ENCODE measurements at regions not wholly inside any gene's neighbourhood (a gene's known extent, or its start where the extent isn't known, plus 50 kb on each side); places are given as distances from the start of the nearest gene placed in this dataset.
"Not testable (repeated sequence)": the region's sequence is repeated elsewhere in the genome, so short reads cannot be mapped to it uniquely, and the experiment has no call there.

- no peak for DNase-seq
Observed at GRCh38 chr1:234896477-234897389, 231.9 kb downstream of the TOMM20 start.

DNA sequence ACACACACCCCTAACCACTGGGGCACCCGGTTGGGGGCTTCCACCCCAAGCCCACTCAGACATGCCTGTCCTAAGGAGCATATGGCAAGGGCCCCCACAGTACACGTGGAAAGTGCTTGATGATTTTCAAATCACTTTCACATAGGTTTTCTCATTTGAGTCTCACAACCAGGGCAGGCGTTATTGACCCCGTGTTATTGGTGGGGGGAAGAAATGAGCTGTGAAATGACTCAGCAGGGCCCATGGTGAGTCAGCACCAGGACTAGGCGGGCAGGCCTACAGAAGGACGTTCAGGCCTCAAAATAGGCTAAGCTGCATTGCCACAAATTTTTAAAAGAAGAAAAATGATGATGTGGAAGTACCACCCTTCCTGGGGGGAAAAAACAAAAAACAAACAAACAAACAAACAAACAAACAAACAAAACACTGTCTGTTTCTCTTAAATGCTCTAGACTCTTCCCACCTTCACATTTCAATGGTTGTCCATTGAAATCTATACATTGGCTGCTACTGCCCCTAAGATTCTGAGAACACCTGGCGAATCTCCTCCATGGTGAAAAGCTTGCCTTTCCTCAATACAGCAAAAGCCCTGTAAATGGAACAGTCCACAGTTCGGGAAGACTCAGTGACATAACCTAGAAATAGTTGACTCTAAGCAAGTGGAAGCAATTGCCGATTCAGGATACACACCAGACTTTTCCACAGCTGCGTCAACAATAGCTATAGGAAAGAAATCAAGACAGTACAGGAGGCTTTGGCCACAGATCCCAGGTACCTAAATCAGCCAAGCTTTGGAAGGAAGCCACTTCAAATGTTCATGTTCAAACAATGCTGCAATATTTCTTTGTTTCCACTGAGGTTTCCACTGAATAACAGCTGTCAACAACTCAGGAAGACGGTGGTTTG is 234.7 kb downstream of the TOMM20 start:
- DNase-seq = no peak

GRCh38 chr1:234893359-234893724 is 235.3 kb downstream of the TOMM20 start:
- no peak for DNase-seq

DNA sequence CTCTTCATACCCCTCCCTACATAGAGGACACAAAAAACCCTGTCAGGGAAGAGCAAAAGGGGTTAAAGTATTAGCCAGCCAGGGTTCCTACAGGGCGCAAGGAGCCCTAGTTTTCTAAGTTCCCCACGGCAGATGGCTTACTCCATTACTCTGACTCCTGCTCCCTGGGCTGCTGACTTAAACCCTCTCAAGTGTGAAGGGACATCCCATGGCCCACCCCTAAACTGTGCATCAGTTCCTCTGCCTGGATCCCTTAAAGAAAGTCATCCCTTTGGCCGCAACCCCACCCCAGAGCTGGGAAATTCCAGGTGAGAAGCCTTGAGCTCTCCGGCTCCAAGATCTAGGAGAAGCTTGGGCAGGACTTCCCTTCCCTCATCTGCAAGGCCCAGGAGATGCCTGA is 236.0 kb downstream of the TOMM20 start:
- no peak for DNase-seq

DNA sequence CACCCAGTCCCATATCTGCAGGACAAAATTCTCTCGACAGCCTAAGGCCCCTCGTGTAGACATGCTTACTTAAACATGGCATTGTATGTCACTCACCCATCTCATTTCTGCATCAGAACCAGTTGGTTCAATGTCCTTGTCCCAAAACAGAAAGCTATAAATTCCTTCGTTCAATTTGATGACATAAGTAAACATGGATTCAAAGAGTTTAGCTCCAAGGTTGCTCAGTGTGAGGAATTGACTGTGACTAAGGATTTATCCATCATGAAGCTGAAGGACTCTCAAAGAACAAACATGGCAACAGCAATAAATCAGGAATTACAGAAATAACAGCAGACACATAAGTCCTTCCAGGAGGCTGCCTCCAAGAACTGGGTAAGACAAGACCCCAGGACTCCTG is 237.2 kb downstream of the TOMM20 start:
- DNase-seq = no peak

GRCh38 chr1:234889643-234890042 is 239.0 kb downstream of the TOMM20 start:
- DNase-seq = no peak

- not testable (repeated sequence) for DNase-seq
Observed at GRCh38 chr1:234888247-234888646, 240.4 kb downstream of the TOMM20 start.

- DNase-seq = peak; percentile 23
Observed at GRCh38 chr1:234887016-234887900, 241.4 kb downstream of the TOMM20 start.

DNA sequence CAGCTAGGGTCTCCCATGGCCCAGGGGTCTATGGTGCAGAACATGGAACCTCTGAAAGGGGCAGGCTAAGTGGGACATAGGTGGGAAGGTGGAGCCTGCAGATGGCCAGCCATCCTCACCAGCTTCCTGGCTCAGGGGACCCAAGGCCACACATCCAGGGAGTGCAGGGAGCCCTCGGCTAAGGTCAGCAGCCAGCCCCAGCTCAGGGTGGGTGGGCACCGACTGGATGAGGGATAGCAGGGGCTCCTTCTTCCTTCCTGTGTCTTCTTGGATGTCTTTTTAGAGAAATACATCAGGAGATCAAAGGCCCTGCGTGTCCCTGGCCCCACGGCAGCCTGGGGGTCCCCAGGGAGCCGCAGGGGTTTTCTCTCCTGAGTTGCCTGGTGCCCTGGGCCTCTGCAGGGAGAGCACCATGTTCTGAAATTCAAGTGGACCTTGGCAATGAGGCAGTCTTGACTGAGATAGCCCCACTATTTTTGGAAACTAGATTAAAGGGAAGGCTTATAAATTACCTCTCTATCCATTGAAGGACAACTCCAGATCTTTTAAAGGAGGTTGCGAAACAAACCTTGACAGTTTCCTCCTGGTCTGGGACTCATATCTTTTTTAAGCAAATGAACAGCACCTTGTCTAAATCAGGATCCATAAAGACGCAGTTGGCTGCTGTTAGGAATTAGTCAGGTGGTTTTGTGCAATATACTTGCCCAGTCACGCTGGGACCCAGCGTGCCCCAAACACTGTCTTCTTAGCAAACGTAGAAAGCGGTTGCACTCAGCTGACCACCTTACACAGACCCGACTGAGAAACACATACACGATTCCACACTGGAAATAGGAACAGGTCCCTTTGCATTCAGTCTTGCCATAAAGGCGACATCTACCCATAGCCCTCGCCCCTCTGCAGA is 242.3 kb downstream of the TOMM20 start:
- no peak for DNase-seq

- DNase-seq = no peak
Observed at GRCh38 chr1:234885601-234886000, 243.0 kb downstream of the TOMM20 start.

DNA sequence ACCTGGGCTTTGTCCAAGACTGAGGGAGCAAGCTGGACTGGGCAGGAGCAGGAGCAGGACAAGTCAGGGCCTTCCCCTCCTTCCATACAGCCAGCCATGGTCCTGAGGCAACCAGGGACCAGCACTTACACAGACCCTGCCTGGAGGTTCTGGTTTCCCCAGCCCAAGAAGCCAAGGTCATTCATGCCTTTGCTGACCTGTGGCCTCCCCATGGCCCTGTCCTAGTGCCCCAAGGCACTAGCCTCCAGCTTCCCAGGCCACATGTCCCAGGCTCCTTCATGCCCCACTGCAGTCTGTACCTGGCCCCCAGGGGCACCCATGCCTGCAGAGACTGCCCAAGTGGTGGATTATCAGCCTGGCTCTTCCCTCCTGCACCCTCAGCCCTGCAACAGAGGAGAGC is 243.9 kb downstream of the TOMM20 start:
- no peak for DNase-seq

GRCh38 chr1:234884006-234884405 is 244.6 kb downstream of the TOMM20 start:
- no peak for DNase-seq

DNA sequence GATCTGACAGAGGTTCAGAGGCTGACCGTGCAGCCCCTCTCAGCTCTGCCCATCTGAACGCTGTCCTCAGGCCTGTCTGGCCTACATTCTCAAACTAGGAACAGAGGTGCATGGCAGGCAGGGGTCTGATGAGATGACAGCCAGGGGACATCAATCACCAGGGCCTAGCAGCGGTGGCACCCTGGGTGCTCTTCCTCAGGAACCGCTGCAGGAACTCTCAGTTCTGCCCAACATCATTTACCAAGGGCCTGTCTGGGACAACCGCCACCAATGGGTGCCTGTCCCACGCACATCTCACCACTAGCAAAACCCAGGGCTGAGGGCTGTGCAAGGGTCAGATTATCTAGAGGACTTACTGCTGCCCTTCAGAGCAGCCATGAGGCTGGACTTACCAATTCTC is 245.7 kb downstream of the TOMM20 start:
- no peak for DNase-seq

DNA sequence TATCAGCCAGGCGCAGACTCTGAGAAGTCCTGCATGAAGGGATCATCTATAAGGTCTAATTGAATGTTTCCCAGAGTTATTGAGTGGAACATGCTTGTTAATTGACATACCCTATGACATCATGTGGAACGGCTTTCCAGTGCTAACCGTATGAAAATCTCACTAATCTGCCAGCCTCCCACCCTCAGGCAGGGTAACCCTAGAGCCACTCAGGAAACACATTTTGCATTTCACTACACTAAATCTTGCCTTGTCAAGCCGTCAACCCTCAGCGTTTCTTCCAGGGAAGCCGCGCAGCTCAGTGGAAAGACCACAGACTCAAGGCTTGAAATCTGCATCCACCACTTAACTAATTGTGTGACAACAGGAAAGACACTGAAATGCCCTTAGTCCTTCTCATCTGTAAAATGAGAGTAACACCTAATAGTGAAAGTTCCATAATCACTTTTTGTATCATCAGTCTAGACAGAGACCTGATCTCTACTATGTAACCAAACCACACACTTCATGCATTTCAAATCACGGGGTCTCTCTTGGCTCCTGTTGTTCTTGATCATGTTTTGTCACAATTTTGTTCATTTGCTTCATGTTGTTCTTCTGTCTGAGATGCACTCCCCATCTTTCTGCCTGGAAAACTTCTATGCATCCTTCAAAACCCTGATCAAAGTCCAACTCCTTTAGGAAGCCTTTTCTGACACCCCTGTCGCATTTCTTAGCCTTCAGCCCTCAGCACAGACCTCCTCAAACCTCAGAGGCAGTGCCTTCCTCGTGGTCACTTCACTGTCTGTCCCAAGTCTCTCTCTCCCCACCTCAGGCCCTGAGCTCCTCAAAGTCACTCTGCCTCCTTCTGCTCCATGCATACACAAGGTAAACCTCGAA is 246.5 kb downstream of the TOMM20 start:
- no peak for DNase-seq

DNA sequence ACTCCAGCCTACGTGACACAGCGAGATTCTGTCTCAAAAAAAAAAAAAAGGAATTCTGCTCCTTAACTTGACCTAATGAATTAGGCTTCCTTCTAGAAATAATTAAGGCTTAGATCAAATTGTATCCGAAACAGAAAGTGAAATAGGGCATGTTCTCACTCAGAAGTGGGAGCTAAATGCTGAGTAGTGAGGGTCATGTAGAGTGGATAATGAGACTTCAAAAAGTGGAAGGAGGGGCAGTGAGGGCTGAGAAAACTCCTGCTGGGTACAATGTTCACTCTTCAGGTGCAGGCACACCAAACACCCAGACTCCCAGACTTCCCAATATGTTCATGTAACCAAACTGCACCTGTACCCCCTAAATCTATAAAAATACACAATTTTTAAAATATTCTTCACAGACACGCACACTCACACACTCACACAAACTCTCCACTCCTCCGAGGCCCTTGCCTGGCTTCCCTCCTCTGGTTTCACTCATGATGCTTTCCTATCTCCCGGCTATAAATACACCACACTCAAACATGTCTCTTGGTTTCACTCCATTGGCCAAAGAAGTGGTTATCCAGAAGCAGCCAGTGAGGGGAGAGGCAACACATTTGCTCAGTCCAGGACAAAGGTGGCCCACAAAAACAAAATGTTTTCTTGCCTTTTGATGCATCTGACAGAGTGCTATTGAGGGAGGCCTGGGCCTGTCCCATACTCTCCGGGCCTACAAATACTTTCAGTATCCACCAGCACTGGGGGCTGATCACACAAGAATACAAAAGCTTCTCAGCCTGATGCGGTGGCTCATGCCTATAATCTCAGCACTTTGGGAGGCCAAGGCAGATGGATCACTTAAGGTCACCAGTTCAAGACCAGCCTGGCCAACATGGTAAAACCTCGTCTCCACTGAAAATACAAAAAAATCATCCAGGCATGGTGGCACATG is 249.2 kb downstream of the TOMM20 start:
- no peak for DNase-seq

- DNase-seq = no peak
Observed at GRCh38 chr1:234878288-234878687, 250.3 kb downstream of the TOMM20 start.

DNA sequence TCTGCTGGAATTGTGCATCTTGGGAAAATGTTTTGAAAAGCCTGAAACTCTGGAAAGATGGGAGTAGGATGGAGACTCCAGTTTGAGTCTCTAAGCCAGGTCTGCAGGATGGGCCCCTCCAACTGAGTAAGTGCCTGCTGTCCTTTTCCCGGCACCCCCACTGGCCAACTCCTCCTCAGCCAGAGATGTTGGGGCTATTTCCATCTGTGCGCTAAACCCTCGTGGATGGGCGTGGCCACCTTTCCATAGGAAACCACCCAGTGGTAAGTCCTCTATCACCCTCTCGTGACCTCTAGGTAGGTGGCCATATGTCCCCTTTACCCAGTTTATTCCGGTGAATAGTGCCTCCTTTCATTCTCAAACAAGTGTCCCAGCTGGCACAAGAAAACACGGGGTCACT is 250.9 kb downstream of the TOMM20 start:
- no peak for DNase-seq

- no peak for DNase-seq
Observed at GRCh38 chr1:234875953-234876855, 252.4 kb downstream of the TOMM20 start.
